22Rv1 (cell line): ENCODE measurements at regions not wholly inside any gene's neighbourhood (a gene's known extent, or its start where the extent isn't known, plus 50 kb on each side); places are given as distances from the start of the nearest gene placed in this dataset.

ENCODE experiments used
- ZFX ChIP-seq: fragments of 450-650 bp; IDR thresholded peaks from 2 replicates; pipeline ENCODE4 v1.6.1; 2017; ENCODE audit warnings: antibody characterized with exemption, borderline replicate concordance
- TF ChIP-seq, protein P1 (sequence below): fragments of 450-650 bp; IDR thresholded peaks from 2 replicates; pipeline ENCODE4 v1.5.1; 2017; ENCODE audit warnings: mild to moderate bottlenecking

DNA sequence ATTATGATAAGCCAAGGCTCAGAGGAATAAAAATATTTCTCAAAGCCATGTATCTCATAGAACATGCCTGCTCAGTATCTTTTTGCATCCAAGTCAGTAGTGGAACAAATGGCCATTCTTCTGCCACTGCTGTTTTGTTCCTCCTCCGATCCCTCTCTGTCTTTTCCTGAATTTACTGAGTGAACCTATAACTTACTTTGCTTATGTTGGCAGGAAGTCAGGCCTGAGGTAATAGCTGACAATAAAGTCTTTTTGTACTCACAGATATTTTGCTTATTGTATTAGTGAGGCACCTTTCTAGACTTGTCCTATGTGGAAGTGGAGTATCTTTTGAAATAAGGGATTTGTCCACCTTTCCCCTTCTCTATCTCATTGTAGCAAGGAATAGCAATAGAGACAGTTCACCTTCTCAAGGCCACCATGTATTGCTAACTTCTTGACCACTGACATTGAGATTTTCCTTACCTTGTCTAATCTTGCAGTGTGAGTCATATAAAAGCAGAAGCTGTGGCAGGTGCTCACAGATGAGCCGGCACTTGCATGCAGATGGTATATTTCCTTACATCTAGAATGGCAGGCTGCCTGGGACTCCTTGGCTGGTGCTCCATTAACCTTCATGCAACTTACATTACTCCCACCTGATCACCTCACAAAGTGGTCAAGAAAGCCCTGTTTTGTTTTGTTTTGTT lies 68.2 kb downstream of the AGTR2 start:
- TF ChIP-seq, protein P1, sequence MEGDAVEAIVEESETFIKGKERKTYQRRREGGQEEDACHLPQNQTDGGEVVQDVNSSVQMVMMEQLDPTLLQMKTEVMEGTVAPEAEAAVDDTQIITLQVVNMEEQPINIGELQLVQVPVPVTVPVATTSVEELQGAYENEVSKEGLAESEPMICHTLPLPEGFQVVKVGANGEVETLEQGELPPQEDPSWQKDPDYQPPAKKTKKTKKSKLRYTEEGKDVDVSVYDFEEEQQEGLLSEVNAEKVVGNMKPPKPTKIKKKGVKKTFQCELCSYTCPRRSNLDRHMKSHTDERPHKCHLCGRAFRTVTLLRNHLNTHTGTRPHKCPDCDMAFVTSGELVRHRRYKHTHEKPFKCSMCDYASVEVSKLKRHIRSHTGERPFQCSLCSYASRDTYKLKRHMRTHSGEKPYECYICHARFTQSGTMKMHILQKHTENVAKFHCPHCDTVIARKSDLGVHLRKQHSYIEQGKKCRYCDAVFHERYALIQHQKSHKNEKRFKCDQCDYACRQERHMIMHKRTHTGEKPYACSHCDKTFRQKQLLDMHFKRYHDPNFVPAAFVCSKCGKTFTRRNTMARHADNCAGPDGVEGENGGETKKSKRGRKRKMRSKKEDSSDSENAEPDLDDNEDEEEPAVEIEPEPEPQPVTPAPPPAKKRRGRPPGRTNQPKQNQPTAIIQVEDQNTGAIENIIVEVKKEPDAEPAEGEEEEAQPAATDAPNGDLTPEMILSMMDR, result no peak
- TF ChIP-seq ZFX, result no peak
